ENCODE measurements at regions not wholly inside any gene's neighbourhood (a gene's known extent, or its start where the extent isn't known, plus 50 kb on each side); places are given as distances from the start of the nearest gene placed in this dataset.

GRCh38 chr4:146029939-146030710 is 91.5 kb upstream of the ZNF827 start:
- DNase-seq (ENCODE audit: low spot score) (no peak), ATAC-seq (no peak)

GRCh38 chr4:146029147-146029546 is 90.5 kb upstream of the ZNF827 start:
- ATAC-seq (no peak), DNase-seq (ENCODE audit: low spot score) (no peak)

- DNase-seq (ENCODE audit: low spot score), result no peak
- no peak for ATAC-seq
Observed at GRCh38 chr4:146027761-146028160, 89.1 kb upstream of the ZNF827 start.

GRCh38 chr4:146023334-146023967 is 84.8 kb upstream of the ZNF827 start:
- ATAC-seq (no peak), DNase-seq (ENCODE audit: low spot score) (no peak)

- ATAC-seq (no peak), DNase-seq (ENCODE audit: low spot score) (no peak)
Observed at GRCh38 chr4:146022541-146022940, 83.9 kb upstream of the ZNF827 start.

- ATAC-seq (no peak), DNase-seq (ENCODE audit: low spot score) (no peak)
Observed at GRCh38 chr4:146018247-146018646, 79.6 kb upstream of the ZNF827 start.

GRCh38 chr4:146004730-146005129 is 66.1 kb upstream of the ZNF827 start:
- DNase-seq (ENCODE audit: low spot score) (no peak), ATAC-seq (no peak)

GRCh38 chr4:145988628-145989027 is 50.0 kb upstream of the ZNF827 start:
- no peak for ATAC-seq
- no peak for DNase-seq (ENCODE audit: low spot score)

Data from left lobe of liver (tissue), 2 donors.